ENCODE measurements at regions not wholly inside any gene's neighbourhood (a gene's known extent, or its start where the extent isn't known, plus 50 kb on each side); places are given as distances from the start of the nearest gene placed in this dataset.
A peak's percentile ranks its signal among the peaks of the same experiment; 100 is the strongest.

- H3K79me1 ChIP-seq (ENCODE audit: insufficient read depth, low read depth, low read length, poor library complexity, severe bottlenecking), result no peaks in the 10 kb centered on the region
- H3T11ph ChIP-seq (ENCODE audit: low read length), result peak overlapping the region; percentile 48
- TF ChIP-seq CTCF (conservative IDR thresholded peaks at IDR 0.05), result no peak
- H2BK12ac ChIP-seq (ENCODE audit: insufficient read length, low read depth, low read length), result no peak overlapping the region
- no peaks in the 10 kb centered on the region for H3K9me3 Mint-ChIP-seq
- no peaks in the 10 kb centered on the region for H3K27me3 ChIP-seq (ENCODE audit: insufficient read depth, low read length)
- no peak overlapping the region for H3K4me2 ChIP-seq (ENCODE audit: insufficient read depth, insufficient read length, low read length)
- no peak overlapping the region for H3K9ac ChIP-seq (ENCODE audit: extremely low read depth, insufficient read length, low read length)
- WGBS (ENCODE audit: extremely low coverage, insufficient read length, low lambda C conversion rate), result no CpG with 5 or more reads among the region's 3 CpGs
- H3K4me3 Mint-ChIP-seq, result no peak overlapping the region
- H2BK5ac ChIP-seq (ENCODE audit: insufficient read length, low read length), result no peak overlapping the region
- H3K27ac ChIP-seq (ENCODE audit: insufficient read length, low read depth, low read length), result no peak overlapping the region
- H2AFZ ChIP-seq (ENCODE audit: low read length), result no peak overlapping the region
- no peak overlapping the region for H3K23ac ChIP-seq (ENCODE audit: insufficient read length, low read depth, low read length)
- H3K4me1 Mint-ChIP-seq, result peaks cover 38 to 48% of the 10 kb centered on the region in 2 experiments
- H3K56ac ChIP-seq (ENCODE audit: insufficient read length, low read depth, low read length), result no peak overlapping the region
- no peak overlapping the region for H3K18ac ChIP-seq (ENCODE audit: insufficient read length, low read depth, low read length)
- no peak for DNase-seq
- H2BK120ac ChIP-seq (ENCODE audit: low read depth, low read length, poor library complexity, severe bottlenecking), result no peak overlapping the region
- peaks cover 5% of the 10 kb centered on the region for H3K4me1 ChIP-seq (ENCODE audit: insufficient read depth, low read length)
- no peak overlapping the region for H4K91ac ChIP-seq (ENCODE audit: insufficient read length, low read depth, low read length)
- H2BK15ac ChIP-seq (ENCODE audit: low read depth, low read length), result no peak overlapping the region
- no peak overlapping the region for H4K5ac ChIP-seq (ENCODE audit: insufficient read length, low read depth, low read length)
- H3K23me2 ChIP-seq (ENCODE audit: insufficient read length, low read depth, low read length, poor library complexity, severe bottlenecking), result no peaks in the 10 kb centered on the region
- H3K27me3 Mint-ChIP-seq (ENCODE audit: low read depth), result no peaks in the 10 kb centered on the region
- H3K36me3 Mint-ChIP-seq (ENCODE audit: insufficient read depth in 1 of 3, low read depth in 3 of 3), result peaks cover 0 to 6% (median 0%) of the 10 kb centered on the region in 3 experiments; a peak in 1 of 7 replicates
- no peak overlapping the region for H3K14ac ChIP-seq (ENCODE audit: insufficient read depth, low read length)
- no peak overlapping the region for H2AK5ac ChIP-seq (ENCODE audit: insufficient read length, low read length)
- no peak overlapping the region for H2BK20ac ChIP-seq (ENCODE audit: low read depth, low read length, poor library complexity, severe bottlenecking)
- no peaks in the 10 kb centered on the region for H4K20me1 ChIP-seq (ENCODE audit: control insufficient read depth, insufficient read depth, insufficient read length)
- H4K8ac ChIP-seq (replicated peaks; ENCODE audit: insufficient read length, low read depth, low read length), result no peak overlapping the region
- no peaks in the 10 kb centered on the region for H3K9me3 ChIP-seq (ENCODE audit: control insufficient read depth, low read depth, low read length)
- no peak overlapping the region for H3K4ac ChIP-seq (ENCODE audit: low read depth, low read length)
- peak overlapping the region in 1 of 3 experiments; percentile 97; a peak in 3 of 7 replicates for H3K27ac Mint-ChIP-seq
- H3K79me2 ChIP-seq (ENCODE audit: insufficient read depth, low read length), result no peaks in the 10 kb centered on the region
Observed at GRCh38 chr4:85368240-85368639, 106.7 kb upstream of the ARHGAP24 start.

Data from H9 (cell line).